WTC11 (cell line): ENCODE measurements at regions not wholly inside any gene's neighbourhood (a gene's known extent, or its start where the extent isn't known, plus 50 kb on each side); places are given as distances from the start of the nearest gene placed in this dataset.

Experiments used
- ATAC-seq: fragments of 200-7000 bp; cut with Tn5 transposase; 2 replicates; pipeline ENCODE4 v1.10.0; 2021; ENCODE audit warnings: mild to moderate bottlenecking, moderate library complexity
- CTCF ChIA-PET: fragments of 300-600 bp; sonication (Branson Sonifier 250); formaldehyde crosslinking; loops from one replicate; lab custom pipeline; 2021; ENCODE audit warnings: antibody characterized with exemption; lab: Charles Lee
- POLR2A ChIA-PET: fragments of 350-600 bp; sonication (Branson Sonifier 250); formaldehyde crosslinking; loops from one replicate; lab custom pipeline; 2021; ENCODE audit warnings: antibody characterized with exemption; lab: Charles Lee
- DNase-seq: peaks from one replicate; pipeline ENCODE4 v3.0.0; 2021; ENCODE audit warnings: low spot score
- H3K27ac Mint-ChIP-seq: 2 replicates; pipeline ENCODE4 v1.8.0; 2021; ENCODE audit warnings: mixed read lengths
- H3K27me3 Mint-ChIP-seq: 2 replicates; pipeline ENCODE4 v1.8.0; 2021; ENCODE audit warnings: low read depth, mild to moderate bottlenecking, moderate library complexity, mixed read lengths
- H3K36me3 Mint-ChIP-seq: 2 replicates; pipeline ENCODE4 v1.8.0; 2021; ENCODE audit warnings: mixed read lengths
- H3K4me1 Mint-ChIP-seq: 2 replicates; pipeline ENCODE4 v1.8.0; 2022; ENCODE audit warnings: mixed read lengths
- H3K4me3 Mint-ChIP-seq: 2 replicates; pipeline ENCODE4 v1.8.0; 2021; ENCODE audit warnings: mild to moderate bottlenecking, moderate library complexity, mixed read lengths
- H3K9me3 Mint-ChIP-seq: 2 replicates; pipeline ENCODE4 v1.8.0; 2021; ENCODE audit warnings: mixed read lengths
- E2F1 ChIP-seq: sonication (generic); formaldehyde crosslinking; IDR thresholded peaks from 2 replicates; pipeline ENCODE4 v1.8.0; 2022; ENCODE audit warnings: mild to moderate bottlenecking, missing genetic modification reagents
- E2F4 ChIP-seq: sonication (generic); formaldehyde crosslinking; IDR thresholded peaks from 2 replicates; pipeline ENCODE4 v1.8.1; 2022; ENCODE audit warnings: low read depth, mild to moderate bottlenecking, moderate library complexity, missing genetic modification reagents, borderline replicate concordance
- EMX1 ChIP-seq: fragments of 250-450 bp; sonication (Bioruptor Pico); IDR thresholded peaks from 2 replicates; pipeline ENCODE4 v1.8.0; 2021; ENCODE audit warnings: mild to moderate bottlenecking
- GRHL2 ChIP-seq: fragments of 250-450 bp; sonication (Bioruptor Pico); IDR thresholded peaks from 2 replicates; pipeline ENCODE4 v1.8.0; 2022; ENCODE audit warnings: mild to moderate bottlenecking, moderate library complexity; ENCODE audit not compliant: insufficient replicate concordance, severe bottlenecking
- IRF2 ChIP-seq: sonication (generic); formaldehyde crosslinking; IDR thresholded peaks from 2 replicates; pipeline ENCODE4 v1.8.0; 2022; ENCODE audit warnings: low read depth, missing genetic modification reagents, borderline replicate concordance
- JAZF1 ChIP-seq: fragments of 250-450 bp; sonication (Bioruptor Pico); IDR thresholded peaks from 2 replicates; pipeline ENCODE4 v1.9.0; 2021; ENCODE audit warnings: moderate library complexity, mild to moderate bottlenecking, inconsistent platforms
- PRDM15 ChIP-seq: sonication (generic); formaldehyde crosslinking; IDR thresholded peaks from 2 replicates; pipeline ENCODE4 v1.8.0; 2022; ENCODE audit warnings: missing genetic modification reagents
- PREB ChIP-seq: sonication (generic); formaldehyde crosslinking; IDR thresholded peaks from 2 replicates; pipeline ENCODE4 v1.8.1; 2022; ENCODE audit warnings: mild to moderate bottlenecking, missing genetic modification reagents, moderate library complexity, borderline replicate concordance
- RELA ChIP-seq: sonication (generic); formaldehyde crosslinking; IDR thresholded peaks from 2 replicates; pipeline ENCODE4 v1.8.1; 2022; ENCODE audit warnings: missing genetic modification reagents, mild to moderate bottlenecking, borderline replicate concordance
- SMAD4 ChIP-seq: sonication (generic); formaldehyde crosslinking; IDR thresholded peaks from 2 replicates; pipeline ENCODE4 v1.8.0; 2022; ENCODE audit warnings: mild to moderate bottlenecking, missing genetic modification reagents
- SOX15 ChIP-seq: fragments of 250-450 bp; sonication (Bioruptor Pico); IDR thresholded peaks from 2 replicates; pipeline ENCODE4 v1.9.0; 2021; ENCODE audit warnings: mild to moderate bottlenecking
- TCF7 ChIP-seq: sonication (generic); formaldehyde crosslinking; IDR thresholded peaks from 2 replicates; pipeline ENCODE4 v1.8.0; 2022; ENCODE audit warnings: mild to moderate bottlenecking, low read depth, missing genetic modification reagents, moderate library complexity
- TEAD1 ChIP-seq: sonication (generic); formaldehyde crosslinking; IDR thresholded peaks from 2 replicates; pipeline ENCODE4 v1.8.0; 2022; ENCODE audit warnings: mild to moderate bottlenecking, missing genetic modification reagents
- TEAD4 ChIP-seq: sonication (generic); formaldehyde crosslinking; IDR thresholded peaks from 2 replicates; pipeline ENCODE4 v1.8.0; 2022; ENCODE audit warnings: mild to moderate bottlenecking, missing genetic modification reagents
- ZNF317 ChIP-seq: sonication (generic); formaldehyde crosslinking; IDR thresholded peaks from 2 replicates; pipeline ENCODE4 v1.8.1; 2023; ENCODE audit warnings: low read depth, mild to moderate bottlenecking, moderate library complexity, missing genetic modification reagents, borderline replicate concordance
- TF ChIP-seq, protein P1 (sequence below): fragments of 250-450 bp; sonication (Bioruptor Pico); IDR thresholded peaks from 2 replicates; pipeline ENCODE4 v1.9.0; 2021; ENCODE audit warnings: mild to moderate bottlenecking
- TF ChIP-seq, protein P2 (sequence below): sonication (generic); formaldehyde crosslinking; conservative IDR thresholded peaks from 2 replicates; pipeline ENCODE4 v1.8.1; 2023; ENCODE audit warnings: mild to moderate bottlenecking, low read depth, missing genetic modification reagents, moderate library complexity
- TF ChIP-seq, protein P3 (sequence below): sonication (generic); formaldehyde crosslinking; IDR thresholded peaks from 2 replicates; pipeline ENCODE4 v1.8.1; 2022; ENCODE audit warnings: missing genetic modification reagents, borderline replicate concordance

- TF ChIP-seq PRDM15 (no peak), JAZF1 (CRISPR knock-in tag) (no peak), EMX1 (CRISPR knock-in tag) (no peak), PREB (CRISPR knock-in tag) (no peak), GRHL2 (CRISPR knock-in tag) (no peak), ZNF317 (CRISPR knock-in tag) (no peak), TEAD1 (CRISPR knock-in tag) (no peak), E2F4 (no peak), SOX15 (CRISPR knock-in tag) (no peak), TCF7 (CRISPR knock-in tag) (no peak)
- TF ChIP-seq, protein P1, sequence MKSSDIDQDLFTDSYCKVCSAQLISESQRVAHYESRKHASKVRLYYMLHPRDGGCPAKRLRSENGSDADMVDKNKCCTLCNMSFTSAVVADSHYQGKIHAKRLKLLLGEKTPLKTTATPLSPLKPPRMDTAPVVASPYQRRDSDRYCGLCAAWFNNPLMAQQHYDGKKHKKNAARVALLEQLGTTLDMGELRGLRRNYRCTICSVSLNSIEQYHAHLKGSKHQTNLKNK (CRISPR knock-in tag): no peak
- TF ChIP-seq, protein P2, sequence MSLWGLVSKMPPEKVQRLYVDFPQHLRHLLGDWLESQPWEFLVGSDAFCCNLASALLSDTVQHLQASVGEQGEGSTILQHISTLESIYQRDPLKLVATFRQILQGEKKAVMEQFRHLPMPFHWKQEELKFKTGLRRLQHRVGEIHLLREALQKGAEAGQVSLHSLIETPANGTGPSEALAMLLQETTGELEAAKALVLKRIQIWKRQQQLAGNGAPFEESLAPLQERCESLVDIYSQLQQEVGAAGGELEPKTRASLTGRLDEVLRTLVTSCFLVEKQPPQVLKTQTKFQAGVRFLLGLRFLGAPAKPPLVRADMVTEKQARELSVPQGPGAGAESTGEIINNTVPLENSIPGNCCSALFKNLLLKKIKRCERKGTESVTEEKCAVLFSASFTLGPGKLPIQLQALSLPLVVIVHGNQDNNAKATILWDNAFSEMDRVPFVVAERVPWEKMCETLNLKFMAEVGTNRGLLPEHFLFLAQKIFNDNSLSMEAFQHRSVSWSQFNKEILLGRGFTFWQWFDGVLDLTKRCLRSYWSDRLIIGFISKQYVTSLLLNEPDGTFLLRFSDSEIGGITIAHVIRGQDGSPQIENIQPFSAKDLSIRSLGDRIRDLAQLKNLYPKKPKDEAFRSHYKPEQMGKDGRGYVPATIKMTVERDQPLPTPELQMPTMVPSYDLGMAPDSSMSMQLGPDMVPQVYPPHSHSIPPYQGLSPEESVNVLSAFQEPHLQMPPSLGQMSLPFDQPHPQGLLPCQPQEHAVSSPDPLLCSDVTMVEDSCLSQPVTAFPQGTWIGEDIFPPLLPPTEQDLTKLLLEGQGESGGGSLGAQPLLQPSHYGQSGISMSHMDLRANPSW (CRISPR knock-in tag): no peak
- TF ChIP-seq, all 79 proteins: peak for 0
These were observed 99.4 kb upstream of the BCL11A start (continued) for GRCh38 chr2:60652832-60653340.

DNA sequence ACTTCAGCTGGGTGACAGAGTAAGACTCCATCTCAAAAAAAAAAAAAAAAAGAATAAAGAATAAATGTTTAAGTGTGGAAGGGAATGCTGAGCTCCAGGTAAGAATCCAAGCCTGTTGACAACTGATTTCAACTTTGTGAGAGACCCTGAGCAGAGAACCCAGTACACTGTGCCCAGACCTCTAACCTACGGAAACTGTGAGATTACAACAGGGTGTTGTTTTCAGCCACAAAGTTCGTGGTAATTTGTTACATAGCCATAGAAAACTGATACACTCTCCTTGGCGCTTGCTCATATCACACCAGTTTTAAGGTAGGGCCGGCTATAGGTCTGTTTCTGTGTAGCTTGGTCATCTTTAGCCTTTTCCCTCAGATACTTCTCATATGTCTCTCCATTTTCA, 98.4 kb upstream of the PAPOLG start:
- Mint-ChIP-seq H3K4me1 (no peaks in the 10 kb centered on the region), H3K27me3 (no peaks in the 10 kb centered on the region), H3K27ac (no peak overlapping the region), H3K36me3 (0 out of 2 replicates have a peak, but pooled peaks cover 3% of the 10 kb centered on the region), H3K4me3 (no peak overlapping the region), H3K9me3 (peaks cover 22% of the 10 kb centered on the region)
- DNase-seq (no peak), ATAC-seq (no peak)
- POLR2A ChIA-PET: interaction anchor here (0.6 to 0.9 kb wide), 2 partner anchors 14 to 28 kb away, joined by 3 to 11 read pairs; no protein-coding TSS in a partner anchor
- CTCF ChIA-PET: interaction anchor here (0.7 to 2.5 kb wide), 3 partner anchors 9 to 405 kb away, joined by 3 to 24 read pairs (median 4); no protein-coding TSS in a partner anchor
- TF ChIP-seq SMAD4 (no peak), TEAD4 (CRISPR knock-in tag) (no peak), E2F4 (no peak), E2F1 (CRISPR knock-in tag) (no peak), RELA (no peak), IRF2 (no peak)
- TF ChIP-seq, protein P3, sequence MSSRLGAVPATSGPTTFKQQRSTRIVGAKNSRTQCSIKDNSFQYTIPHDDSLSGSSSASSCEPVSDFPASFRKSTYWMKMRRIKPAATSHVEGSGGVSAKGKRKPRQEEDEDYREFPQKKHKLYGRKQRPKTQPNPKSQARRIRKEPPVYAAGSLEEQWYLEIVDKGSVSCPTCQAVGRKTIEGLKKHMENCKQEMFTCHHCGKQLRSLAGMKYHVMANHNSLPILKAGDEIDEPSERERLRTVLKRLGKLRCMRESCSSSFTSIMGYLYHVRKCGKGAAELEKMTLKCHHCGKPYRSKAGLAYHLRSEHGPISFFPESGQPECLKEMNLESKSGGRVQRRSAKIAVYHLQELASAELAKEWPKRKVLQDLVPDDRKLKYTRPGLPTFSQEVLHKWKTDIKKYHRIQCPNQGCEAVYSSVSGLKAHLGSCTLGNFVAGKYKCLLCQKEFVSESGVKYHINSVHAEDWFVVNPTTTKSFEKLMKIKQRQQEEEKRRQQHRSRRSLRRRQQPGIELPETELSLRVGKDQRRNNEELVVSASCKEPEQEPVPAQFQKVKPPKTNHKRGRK (CRISPR knock-in tag): no peak
